Colonic mucosa (tissue), 4 donors: ENCODE measurements at regions not wholly inside any gene's neighbourhood (a gene's known extent, or its start where the extent isn't known, plus 50 kb on each side); places are given as distances from the start of the nearest gene placed in this dataset.

Source experiments
- DNase-seq: peaks from one replicate; pipeline ENCODE4 v3.0.0-alpha.2; 2020
- H3K27ac ChIP-seq: fragments of 200-600 bp; one replicate; pipeline ENCODE4 v1.8.0; 2021
- H3K27me3 ChIP-seq: fragments of 200-600 bp; one replicate; pipeline ENCODE4 v1.8.0; 2021
- H3K36me3 ChIP-seq: fragments of 200-600 bp; one replicate; pipeline ENCODE4 v1.8.0; 2021
- H3K4me1 ChIP-seq: fragments of 200-600 bp; one replicate; pipeline ENCODE4 v1.8.0; 2021; ENCODE audit warnings: mild to moderate bottlenecking
- H3K4me3 ChIP-seq: fragments of 200-600 bp; one replicate; pipeline ENCODE4 v1.8.0; 2021
- H3K9ac ChIP-seq, 2 donors: one replicate each; pipeline ENCODE4 v1.7.0; 2013; ENCODE audit warnings: control low read depth in 2 of 2, low read depth in 2 of 2, low read length in 2 of 2
- H3K9me3 ChIP-seq: fragments of 200-600 bp; one replicate; pipeline ENCODE4 v1.8.0; 2021
- CTCF ChIP-seq: fragments of 200-600 bp; IDR thresholded peaks from one replicate; pipeline ENCODE4 v1.8.0; 2022; ENCODE audit warnings: antibody characterized with exemption, mild to moderate bottlenecking
- intact Hi-C: fragments of 100-400 bp; cut with DNase I; formaldehyde crosslinking; loops from one replicate; pipeline ENCODE4 v1.14.1; 2022
- donor health status: healthy.
- donor health status: DM: no; HTN: no; CAD: no.
- donor health status: DM: no; HTN: no; CAD: no.

GRCh38 chr4:171553961-171554360, 259.2 kb upstream of the GALNTL6 start:
- H3K4me3 ChIP-seq, result no peak overlapping the region
- H3K9ac ChIP-seq, result no peak overlapping the region
- no peak for DNase-seq
- TF ChIP-seq CTCF, result no peak
- no peak overlapping the region for H3K27ac ChIP-seq
- H3K4me1 ChIP-seq, result no peaks in the 10 kb centered on the region
- intact Hi-C loops, result no loop called here
- no peaks in the 10 kb centered on the region for H3K9me3 ChIP-seq
- no peaks in the 10 kb centered on the region for H3K27me3 ChIP-seq
- no peaks in the 10 kb centered on the region for H3K36me3 ChIP-seq

- Histone ChIP-seq H3K27me3 (no peaks in the 10 kb centered on the region), H3K9me3 (no peaks in the 10 kb centered on the region), H3K4me1 (no peaks in the 10 kb centered on the region), H3K36me3 (no peaks in the 10 kb centered on the region), H3K4me3 (no peak overlapping the region), H3K9ac (no peak overlapping the region), H3K27ac (no peak overlapping the region)
- no peak for TF ChIP-seq CTCF
- intact Hi-C loops, result no loop called here
- no peak for DNase-seq
Observed at GRCh38 chr4:171542640-171543039, 270.6 kb upstream of the GALNTL6 start.

- no peak for TF ChIP-seq CTCF
- intact Hi-C loops, result no loop called here
- Histone ChIP-seq H3K27ac (no peak overlapping the region), H3K36me3 (no peaks in the 10 kb centered on the region), H3K4me1 (no peaks in the 10 kb centered on the region), H3K4me3 (no peak overlapping the region), H3K9ac (no peak overlapping the region), H3K27me3 (no peaks in the 10 kb centered on the region), H3K9me3 (no peaks in the 10 kb centered on the region)
- DNase-seq, result no peak
Observed at GRCh38 chr4:171538601-171539100, 274.6 kb upstream of the GALNTL6 start.

- H3K27me3 ChIP-seq, result no peaks in the 10 kb centered on the region
- no peak overlapping the region for H3K9ac ChIP-seq
- intact Hi-C loops, result no loop called here
- no peak overlapping the region for H3K4me3 ChIP-seq
- TF ChIP-seq CTCF, result no peak
- no peak overlapping the region for H3K27ac ChIP-seq
- H3K4me1 ChIP-seq, result no peaks in the 10 kb centered on the region
- H3K36me3 ChIP-seq, result no peaks in the 10 kb centered on the region
- no peak for DNase-seq
- H3K9me3 ChIP-seq, result no peaks in the 10 kb centered on the region
Observed at GRCh38 chr4:171534391-171534790, 278.8 kb upstream of the GALNTL6 start.

- H3K27me3 ChIP-seq, result no peaks in the 10 kb centered on the region
- no peaks in the 10 kb centered on the region for H3K4me1 ChIP-seq
- no peak overlapping the region for H3K4me3 ChIP-seq
- H3K36me3 ChIP-seq, result no peaks in the 10 kb centered on the region
- H3K27ac ChIP-seq, result no peak overlapping the region
- no peak for DNase-seq
- H3K9ac ChIP-seq, result no peak overlapping the region
- TF ChIP-seq CTCF, result no peak
- H3K9me3 ChIP-seq, result no peaks in the 10 kb centered on the region
- intact Hi-C loops, result no loop called here
Observed at GRCh38 chr4:171532968-171533367, 280.2 kb upstream of the GALNTL6 start.

GRCh38 chr4:171524903-171525302, 288.3 kb upstream of the GALNTL6 start:
- H3K4me1 ChIP-seq, result no peaks in the 10 kb centered on the region
- no peak overlapping the region for H3K9ac ChIP-seq
- H3K36me3 ChIP-seq, result no peaks in the 10 kb centered on the region
- intact Hi-C loops, result no loop called here
- no peaks in the 10 kb centered on the region for H3K27me3 ChIP-seq
- no peak overlapping the region for H3K4me3 ChIP-seq
- H3K9me3 ChIP-seq, result no peaks in the 10 kb centered on the region
- H3K27ac ChIP-seq, result no peak overlapping the region
- DNase-seq, result no peak
- TF ChIP-seq CTCF, result no peak
